ENCODE measurements at regions not wholly inside any gene's neighbourhood (a gene's known extent, or its start where the extent isn't known, plus 50 kb on each side); places are given as distances from the start of the nearest gene placed in this dataset.
"Not testable (repeated sequence)": the region's sequence is repeated elsewhere in the genome, so short reads cannot be mapped to it uniquely, and the experiment has no call there.

DNA sequence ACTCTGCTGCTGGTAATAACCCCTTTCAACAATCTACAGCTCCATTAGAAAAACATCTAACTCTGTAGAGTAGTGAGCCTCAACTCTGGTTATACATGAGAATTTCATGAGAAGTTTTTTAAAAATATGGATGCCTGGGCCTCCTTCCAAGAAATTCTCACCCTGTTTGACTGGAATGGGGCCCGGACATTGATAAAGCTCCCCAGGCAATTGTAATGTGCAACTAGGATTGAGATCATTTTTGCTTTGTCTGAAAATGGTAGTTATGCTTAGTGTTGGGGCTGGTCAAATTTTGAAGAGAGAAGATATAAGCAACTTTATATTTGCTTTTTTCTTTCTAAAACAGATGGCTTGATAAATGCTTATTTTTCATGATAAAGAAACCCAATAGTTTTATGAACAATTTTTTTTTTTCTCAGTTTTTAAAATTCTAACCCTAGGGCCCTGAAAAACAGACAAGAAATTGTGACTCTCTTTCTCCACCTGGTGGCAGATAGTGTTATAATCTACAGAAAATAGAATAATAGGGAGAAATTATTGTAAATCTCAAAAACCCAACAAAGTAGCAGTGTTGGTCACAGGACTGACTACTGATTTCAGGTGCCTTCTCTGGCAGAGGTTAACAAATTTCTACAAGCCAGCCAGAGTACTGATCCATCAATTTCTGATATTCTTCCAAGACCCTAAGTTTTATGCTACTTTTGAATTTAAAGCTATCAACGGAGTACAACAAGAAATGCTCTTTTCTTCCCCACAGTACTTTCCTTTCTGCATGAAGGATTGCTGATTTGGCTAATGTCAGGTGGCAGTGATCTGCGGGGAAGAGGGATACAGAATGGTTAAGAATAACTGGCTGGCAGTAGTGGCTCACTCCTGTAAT lies 174.8 kb downstream of the DKK1 start:
- H3K4me1 Mint-ChIP-seq (ENCODE audit: low read depth, unreplicated experiment) = no peaks in the 10 kb centered on the region

GRCh38 chr10:52491246-52491995 lies 177.3 kb downstream of the DKK1 start:
- no peaks in the 10 kb centered on the region for H3K9me3 Mint-ChIP-seq (ENCODE audit: unreplicated experiment)
- no peak overlapping the region for H3K27ac Mint-ChIP-seq (ENCODE audit: unreplicated experiment)
- H3K4me1 Mint-ChIP-seq (ENCODE audit: low read depth, unreplicated experiment) = no peaks in the 10 kb centered on the region
- DNase-seq = no peak
- no peaks in the 10 kb centered on the region for H3K36me3 Mint-ChIP-seq (ENCODE audit: unreplicated experiment)
- no peak overlapping the region for H3K4me3 Mint-ChIP-seq (ENCODE audit: unreplicated experiment)
- TF ChIP-seq, protein P1, sequence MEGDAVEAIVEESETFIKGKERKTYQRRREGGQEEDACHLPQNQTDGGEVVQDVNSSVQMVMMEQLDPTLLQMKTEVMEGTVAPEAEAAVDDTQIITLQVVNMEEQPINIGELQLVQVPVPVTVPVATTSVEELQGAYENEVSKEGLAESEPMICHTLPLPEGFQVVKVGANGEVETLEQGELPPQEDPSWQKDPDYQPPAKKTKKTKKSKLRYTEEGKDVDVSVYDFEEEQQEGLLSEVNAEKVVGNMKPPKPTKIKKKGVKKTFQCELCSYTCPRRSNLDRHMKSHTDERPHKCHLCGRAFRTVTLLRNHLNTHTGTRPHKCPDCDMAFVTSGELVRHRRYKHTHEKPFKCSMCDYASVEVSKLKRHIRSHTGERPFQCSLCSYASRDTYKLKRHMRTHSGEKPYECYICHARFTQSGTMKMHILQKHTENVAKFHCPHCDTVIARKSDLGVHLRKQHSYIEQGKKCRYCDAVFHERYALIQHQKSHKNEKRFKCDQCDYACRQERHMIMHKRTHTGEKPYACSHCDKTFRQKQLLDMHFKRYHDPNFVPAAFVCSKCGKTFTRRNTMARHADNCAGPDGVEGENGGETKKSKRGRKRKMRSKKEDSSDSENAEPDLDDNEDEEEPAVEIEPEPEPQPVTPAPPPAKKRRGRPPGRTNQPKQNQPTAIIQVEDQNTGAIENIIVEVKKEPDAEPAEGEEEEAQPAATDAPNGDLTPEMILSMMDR (IDR thresholded peaks at IDR 0.05; ENCODE audit: partially characterized antibody, unreplicated experiment) = no peak
- no peaks in the 10 kb centered on the region for H3K27me3 Mint-ChIP-seq (ENCODE audit: unreplicated experiment)

More for the DNA sequence above, 174.8 kb downstream of the DKK1 start:
- no peak overlapping the region for H3K4me3 Mint-ChIP-seq (ENCODE audit: unreplicated experiment)
- H3K27me3 Mint-ChIP-seq (ENCODE audit: unreplicated experiment) = no peaks in the 10 kb centered on the region
- DNase-seq = no peak
- H3K27ac Mint-ChIP-seq (ENCODE audit: unreplicated experiment) = no peak overlapping the region
- TF ChIP-seq, protein P1 (IDR thresholded peaks at IDR 0.05; ENCODE audit: partially characterized antibody, unreplicated experiment) = peak; percentile 79
- no peaks in the 10 kb centered on the region for H3K36me3 Mint-ChIP-seq (ENCODE audit: unreplicated experiment)
- H3K9me3 Mint-ChIP-seq (ENCODE audit: unreplicated experiment) = no peaks in the 10 kb centered on the region

DNA sequence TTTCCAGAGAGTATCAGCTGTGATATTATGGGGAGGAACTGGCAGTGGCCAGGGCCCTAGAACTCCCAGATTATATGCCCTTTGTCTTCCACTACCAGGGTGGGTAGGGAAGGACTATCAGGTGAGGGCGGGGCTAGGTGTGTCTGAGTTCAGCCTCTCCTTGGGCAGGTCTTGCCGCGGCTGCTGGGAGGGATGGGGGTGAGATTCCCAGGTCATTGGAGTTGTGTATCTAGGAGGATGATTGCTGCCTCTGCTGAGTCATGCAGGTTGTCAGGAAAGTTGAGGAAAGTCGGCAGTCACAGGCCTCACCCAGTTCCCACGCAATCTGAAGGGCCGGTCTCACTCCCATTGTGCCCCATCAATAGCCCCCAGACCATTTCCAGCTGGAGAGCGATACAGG lies 185.2 kb downstream of the DKK1 start:
- TF ChIP-seq, protein P1 (IDR thresholded peaks at IDR 0.05; ENCODE audit: partially characterized antibody, unreplicated experiment) = no peak
- Mint-ChIP-seq H3K27me3 (ENCODE audit: unreplicated experiment) (no peaks in the 10 kb centered on the region), H3K4me1 (ENCODE audit: low read depth, unreplicated experiment) (no peaks in the 10 kb centered on the region), H3K9me3 (ENCODE audit: unreplicated experiment) (peaks cover 6% of the 10 kb centered on the region), H3K4me3 (ENCODE audit: unreplicated experiment) (no peak overlapping the region), H3K27ac (ENCODE audit: unreplicated experiment) (no peak overlapping the region), H3K36me3 (ENCODE audit: unreplicated experiment) (peaks cover 15% of the 10 kb centered on the region)
- no peak for DNase-seq

DNA sequence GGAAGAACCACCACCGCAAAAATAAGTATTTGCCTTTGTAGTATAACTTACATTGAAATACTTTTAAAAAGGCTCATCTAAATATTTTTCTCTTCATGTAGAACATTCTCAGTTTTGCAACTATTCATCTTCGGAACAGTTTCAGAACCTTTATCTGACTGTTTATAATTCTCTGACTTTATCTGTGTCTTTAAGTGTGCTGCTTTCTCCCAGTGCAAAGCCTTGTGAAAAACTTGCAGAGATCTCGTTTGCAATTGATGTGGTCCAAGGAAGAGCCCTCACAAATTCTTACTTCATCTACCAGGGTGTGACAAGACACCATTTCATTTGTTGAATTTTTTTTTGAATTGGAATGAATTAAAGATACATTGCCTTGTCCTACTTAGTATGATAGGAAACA lies 186.4 kb downstream of the DKK1 start:
- TF ChIP-seq, protein P1 (IDR thresholded peaks at IDR 0.05; ENCODE audit: partially characterized antibody, unreplicated experiment) = no peak
- Mint-ChIP-seq H3K27me3 (ENCODE audit: unreplicated experiment) (no peaks in the 10 kb centered on the region), H3K9me3 (ENCODE audit: unreplicated experiment) (peaks cover 9% of the 10 kb centered on the region)

DNA sequence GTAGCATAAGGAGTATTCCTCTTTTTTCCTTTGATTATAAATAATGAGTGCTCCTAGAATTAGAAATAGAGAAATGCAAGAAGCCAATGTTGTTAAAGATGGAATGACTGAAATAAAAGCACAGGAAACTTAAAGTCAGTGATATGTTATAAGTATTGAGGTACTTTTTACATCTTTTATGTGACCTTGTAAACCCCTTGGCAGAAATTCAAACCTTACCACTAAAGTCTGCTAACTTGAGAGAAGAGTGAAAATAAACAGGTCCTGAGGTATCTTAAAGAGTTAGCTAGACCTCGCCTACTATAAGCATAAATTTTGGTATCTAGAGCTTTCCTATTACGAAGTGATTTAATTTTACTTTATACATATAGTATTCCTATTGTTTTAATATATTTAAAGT lies 188.2 kb downstream of the DKK1 start:
- Mint-ChIP-seq H3K4me1 (ENCODE audit: low read depth, unreplicated experiment) (no peaks in the 10 kb centered on the region), H3K9me3 (ENCODE audit: unreplicated experiment) (peaks cover 11% of the 10 kb centered on the region), H3K36me3 (ENCODE audit: unreplicated experiment) (peaks cover 27% of the 10 kb centered on the region), H3K27ac (ENCODE audit: unreplicated experiment) (no peak overlapping the region), H3K4me3 (ENCODE audit: unreplicated experiment) (no peak overlapping the region), H3K27me3 (ENCODE audit: unreplicated experiment) (no peaks in the 10 kb centered on the region)
- TF ChIP-seq, protein P1 (IDR thresholded peaks at IDR 0.05; ENCODE audit: partially characterized antibody, unreplicated experiment) = no peak
- no peak for DNase-seq

More for the DNA sequence above, 186.4 kb downstream of the DKK1 start:
- Mint-ChIP-seq H3K36me3 (ENCODE audit: unreplicated experiment) (peaks cover 22% of the 10 kb centered on the region), H3K4me1 (ENCODE audit: low read depth, unreplicated experiment) (no peaks in the 10 kb centered on the region), H3K4me3 (ENCODE audit: unreplicated experiment) (no peak overlapping the region), H3K27ac (ENCODE audit: unreplicated experiment) (no peak overlapping the region)
- no peak for DNase-seq

GRCh38 chr10:52505341-52505740 lies 191.3 kb downstream of the DKK1 start:
- not testable (repeated sequence) for DNase-seq; H3K27ac Mint-ChIP-seq (ENCODE audit: unreplicated experiment); H3K27me3 Mint-ChIP-seq (ENCODE audit: unreplicated experiment); H3K4me1 Mint-ChIP-seq (ENCODE audit: low read depth, unreplicated experiment); H3K4me3 Mint-ChIP-seq (ENCODE audit: unreplicated experiment)
- Mint-ChIP-seq H3K9me3 (ENCODE audit: unreplicated experiment) (peaks cover 13% of the 10 kb centered on the region), H3K36me3 (ENCODE audit: unreplicated experiment) (peaks cover 26% of the 10 kb centered on the region)
